Thyroid gland (tissue), 4 donors: ENCODE measurements at regions not wholly inside any gene's neighbourhood (a gene's known extent, or its start where the extent isn't known, plus 50 kb on each side); places are given as distances from the start of the nearest gene placed in this dataset.

Experiments used
- CTCF ChIP-seq, 6 experiments: fragments of 200-600 bp in 3 of 6; fragments of 450-650 bp in 3 of 6; sonication (generic) in 3 of 6; IDR thresholded peaks; one replicate each; pipeline ENCODE4 v1.5.1; 2016 to 2019; ENCODE audit warnings: antibody characterized with exemption in 6 of 6, mild to moderate bottlenecking in 2 of 6, inconsistent platforms in 1 of 6, moderate library complexity in 1 of 6
- POLR2A ChIP-seq, 2 donors: fragments of 450-650 bp; IDR thresholded peaks; one replicate each; pipeline ENCODE4 v1.6.1; 2017; ENCODE audit warnings: antibody characterized with exemption in 2 of 2, mild to moderate bottlenecking in 2 of 2, moderate library complexity in 1 of 2

- TF ChIP-seq CTCF (IDR thresholded peaks at IDR 0.05) (no peak), POLR2A (IDR thresholded peaks at IDR 0.05) (no peak)
Measured at GRCh38 chr11:57964660-57965059, 59.0 kb upstream of the OR9Q1 start.
